DMS 273 (cell line): ENCODE measurements at regions not wholly inside any gene's neighbourhood (a gene's known extent, or its start where the extent isn't known, plus 50 kb on each side); places are given as distances from the start of the nearest gene placed in this dataset.
A peak's percentile ranks its signal among the peaks of the same experiment; 100 is the strongest.

Experiments
- DNase-seq: peaks from one replicate; lab custom pipeline; 2025; ENCODE audit not compliant: unreplicated experiment; lab: John Stamatoyannopoulos, UW

DNA sequence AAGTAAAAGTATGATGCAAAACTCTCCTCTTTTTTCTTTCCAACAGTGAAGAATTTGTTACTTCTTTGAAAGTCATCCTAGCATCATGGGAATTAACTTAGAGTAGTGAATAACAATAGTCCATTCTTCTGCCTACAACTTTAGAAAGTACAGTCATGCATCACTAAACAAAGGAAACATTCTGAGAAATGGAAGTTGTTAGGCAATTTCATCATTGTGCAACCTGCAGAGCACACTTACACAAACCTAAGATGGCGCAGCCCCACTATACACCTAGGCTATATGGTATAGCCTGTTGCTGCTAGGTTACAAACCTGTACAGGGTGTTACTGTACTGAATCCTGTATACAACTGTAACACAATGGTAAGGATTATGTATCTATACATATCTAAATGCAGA is 1209.3 kb upstream of the C9orf72 start:
- DNase-seq: no peak

DNA sequence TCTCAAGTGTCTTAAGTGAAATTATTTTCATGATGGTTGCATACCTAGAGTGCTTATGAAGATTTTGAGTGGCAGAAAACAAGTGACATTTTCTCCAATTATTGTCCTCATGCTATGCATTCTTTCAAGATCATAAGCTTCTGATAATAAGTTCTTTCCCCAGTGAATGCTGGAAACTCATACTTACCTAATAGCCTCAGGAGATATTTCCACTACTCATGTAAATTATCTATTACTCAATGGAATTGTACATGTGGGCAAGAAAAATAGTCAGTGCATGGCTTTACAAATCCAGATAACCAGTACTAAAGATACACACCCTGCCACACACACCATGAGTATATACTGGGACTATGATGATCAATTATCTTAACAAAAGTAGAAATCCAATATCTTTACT is 1219.4 kb upstream of the C9orf72 start:
- DNase-seq: no peak

DNA sequence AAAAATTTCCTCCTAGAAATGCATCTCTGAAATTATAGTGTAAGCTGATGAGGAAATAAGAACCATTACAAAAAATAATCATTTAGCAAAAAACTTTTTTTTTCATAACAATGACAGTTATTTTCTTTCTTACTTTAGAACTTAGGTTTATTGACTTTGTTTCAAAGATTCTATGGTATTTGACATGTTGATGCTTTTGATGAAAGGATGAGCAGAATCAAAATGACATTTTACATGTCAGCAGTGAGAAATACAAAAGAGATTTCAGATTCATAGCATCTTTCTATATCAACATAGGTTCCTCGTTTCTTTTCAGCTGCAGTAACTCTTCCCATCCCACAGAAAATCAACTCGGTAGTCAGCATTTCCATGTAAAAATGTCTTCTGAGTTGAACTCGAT is 1226.6 kb upstream of the C9orf72 start:
- no peak for DNase-seq

DNA sequence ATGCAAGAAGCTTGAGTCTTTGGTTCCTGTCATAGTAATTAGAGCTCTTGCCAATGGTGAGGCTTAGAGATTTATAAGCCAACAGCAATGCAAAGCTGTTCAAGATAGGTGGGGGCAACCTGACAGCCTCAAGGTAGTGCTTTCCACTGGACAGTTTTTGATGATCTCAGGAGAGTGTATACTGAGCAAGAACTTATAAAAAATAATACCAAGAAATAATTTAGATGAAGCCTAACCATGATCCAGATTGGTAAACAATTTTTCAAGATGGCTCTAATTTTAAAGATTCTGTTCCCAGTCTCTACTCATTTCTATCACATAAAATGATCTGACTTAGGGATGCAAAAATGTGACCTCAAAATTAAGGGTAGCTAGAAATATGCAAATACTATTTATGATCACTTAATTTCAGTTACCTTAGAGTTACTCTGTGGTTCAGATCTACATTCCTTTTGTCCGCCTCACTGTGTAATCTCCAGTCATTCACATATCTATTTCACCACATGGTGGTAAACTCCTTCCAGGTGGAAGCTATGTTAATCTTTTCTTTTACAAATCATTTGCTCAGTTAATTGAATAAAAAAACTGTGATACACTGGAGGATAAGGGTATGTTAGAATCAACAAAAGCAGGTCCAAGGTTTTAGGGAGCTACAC is 1228.0 kb upstream of the C9orf72 start:
- DNase-seq: no peak

DNA sequence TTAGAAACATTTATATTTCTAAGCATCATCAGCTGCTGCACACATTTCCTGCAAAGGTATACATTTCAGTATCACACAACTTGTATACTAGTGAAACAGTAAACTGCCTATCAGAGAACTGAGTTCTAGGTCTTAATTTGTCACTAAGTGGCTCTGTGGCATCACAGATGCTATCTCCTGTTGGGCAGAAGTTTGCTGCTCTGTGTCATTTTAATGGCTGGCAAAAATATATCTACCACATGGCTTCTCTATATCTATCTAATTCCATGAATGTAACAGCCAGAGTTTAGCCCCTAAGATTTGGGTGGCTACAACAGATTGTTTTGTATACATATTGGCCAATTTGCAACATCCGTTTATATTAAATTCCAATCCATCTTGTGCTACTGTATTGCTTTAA is 1231.9 kb upstream of the C9orf72 start:
- DNase-seq: no peak

DNA sequence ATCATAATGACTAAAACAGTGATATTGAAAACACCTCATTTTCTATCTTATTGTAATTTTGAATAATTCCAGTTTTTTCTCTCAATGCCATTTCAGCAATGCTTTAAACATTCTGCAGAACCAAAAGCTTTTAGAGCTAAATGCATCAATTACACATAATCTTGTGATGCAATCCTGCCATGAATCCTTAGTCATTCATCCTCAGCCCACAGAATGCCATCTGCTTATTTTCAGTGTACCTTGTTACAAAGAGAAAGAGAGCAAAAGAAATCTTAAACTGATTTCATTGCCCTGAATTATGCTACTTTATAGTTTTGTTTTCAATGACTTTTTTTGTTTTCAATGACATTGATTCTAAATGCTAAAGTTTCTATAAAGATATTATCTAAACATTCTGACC is 1234.8 kb upstream of the C9orf72 start:
- peak; percentile 36 for DNase-seq

DNA sequence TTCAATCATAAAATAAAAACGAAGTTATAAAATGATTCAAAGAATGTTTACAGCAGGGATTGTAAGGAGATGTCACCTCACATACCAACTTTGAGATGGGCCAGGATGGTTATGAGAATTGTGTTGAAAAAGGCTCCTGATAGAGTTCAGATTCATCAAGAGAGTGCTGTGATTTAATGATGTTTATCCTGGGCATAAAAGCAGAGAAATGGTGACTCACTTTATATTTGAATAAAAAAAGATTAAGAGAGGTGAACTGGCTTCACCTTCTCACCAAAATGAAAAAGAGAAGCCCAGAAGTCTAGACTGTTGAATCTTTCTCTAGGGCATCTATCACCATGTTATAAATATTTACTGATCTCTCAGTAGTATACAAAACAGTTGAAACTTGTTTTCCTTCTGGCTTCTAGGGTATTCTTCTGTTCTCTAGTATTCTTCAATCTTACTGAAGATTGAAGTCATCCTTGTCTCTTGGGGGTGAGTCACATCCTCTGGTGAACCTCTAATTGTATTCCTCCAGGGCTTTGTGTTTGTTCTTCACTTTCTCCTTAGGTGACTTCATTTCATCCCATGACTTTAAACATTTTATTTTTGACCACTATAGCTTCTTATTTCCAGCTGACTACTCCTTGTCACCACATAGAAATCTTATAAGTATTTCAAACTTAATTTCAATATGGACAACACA is 1237.3 kb upstream of the C9orf72 start:
- DNase-seq: no peak

DNA sequence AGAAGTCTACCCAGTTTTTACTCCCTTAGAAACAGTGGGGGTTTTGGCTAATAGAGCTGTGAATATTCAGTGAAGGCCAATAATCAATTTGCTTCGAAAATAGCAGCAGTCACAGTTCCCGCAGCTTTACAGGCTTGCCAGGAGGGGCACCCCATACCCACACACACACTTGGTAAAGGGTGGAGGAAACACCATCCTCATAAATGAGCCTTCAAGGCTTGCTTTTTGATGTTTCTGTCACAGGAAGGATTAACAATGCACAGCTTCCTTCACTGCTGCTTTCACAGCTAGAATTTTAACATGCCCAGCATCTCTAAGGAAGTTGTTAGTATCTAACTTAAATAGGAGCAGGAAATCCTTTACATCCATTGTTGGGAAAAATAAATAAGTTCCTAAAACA is 1247.5 kb upstream of the C9orf72 start:
- no peak for DNase-seq

DNA sequence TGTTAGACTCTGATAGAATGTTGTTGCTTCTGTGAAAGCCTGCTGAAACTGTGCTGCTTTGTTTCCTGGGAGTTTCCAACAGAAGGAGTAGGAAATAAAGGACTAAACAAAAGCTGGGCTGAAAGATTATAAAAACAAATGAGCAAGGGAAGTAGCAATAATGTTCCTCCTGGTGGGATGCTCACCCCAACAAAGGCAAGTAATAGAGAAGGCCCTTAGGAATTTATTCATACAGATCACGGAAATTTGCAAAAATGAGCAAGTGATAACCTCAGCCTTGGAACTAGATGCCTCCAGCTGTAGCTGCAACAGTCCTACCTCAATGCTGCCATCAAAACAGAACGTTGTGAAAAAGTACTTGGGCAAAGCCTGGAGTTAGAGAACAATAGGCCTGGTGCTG is 1248.0 kb upstream of the C9orf72 start:
- no peak for DNase-seq

DNA sequence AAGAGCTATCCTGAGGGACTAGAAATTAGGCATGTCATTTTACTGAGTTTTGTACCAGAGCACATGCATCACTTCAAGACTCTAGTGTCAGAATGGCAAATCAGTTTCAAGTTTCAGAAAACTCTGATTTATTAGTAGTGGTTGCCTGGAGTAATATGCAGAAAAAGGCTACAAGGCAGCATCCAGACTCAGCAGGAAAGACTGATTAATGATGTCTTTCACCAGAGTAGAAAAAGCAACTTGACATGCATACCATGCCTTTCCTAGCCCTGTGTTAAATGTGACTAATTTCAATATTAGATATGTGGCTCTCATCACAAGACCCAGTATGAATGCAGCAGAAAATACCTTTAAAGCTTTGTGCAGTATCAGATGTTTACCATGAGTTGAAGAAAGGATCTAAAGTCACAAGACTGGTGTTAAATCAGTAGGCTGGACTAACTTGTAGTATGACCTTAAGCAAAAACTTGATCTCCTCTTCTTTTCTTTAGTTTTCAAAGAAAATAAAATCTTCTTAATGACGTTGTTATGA is 1251.2 kb upstream of the C9orf72 start:
- no peak for DNase-seq

DNA sequence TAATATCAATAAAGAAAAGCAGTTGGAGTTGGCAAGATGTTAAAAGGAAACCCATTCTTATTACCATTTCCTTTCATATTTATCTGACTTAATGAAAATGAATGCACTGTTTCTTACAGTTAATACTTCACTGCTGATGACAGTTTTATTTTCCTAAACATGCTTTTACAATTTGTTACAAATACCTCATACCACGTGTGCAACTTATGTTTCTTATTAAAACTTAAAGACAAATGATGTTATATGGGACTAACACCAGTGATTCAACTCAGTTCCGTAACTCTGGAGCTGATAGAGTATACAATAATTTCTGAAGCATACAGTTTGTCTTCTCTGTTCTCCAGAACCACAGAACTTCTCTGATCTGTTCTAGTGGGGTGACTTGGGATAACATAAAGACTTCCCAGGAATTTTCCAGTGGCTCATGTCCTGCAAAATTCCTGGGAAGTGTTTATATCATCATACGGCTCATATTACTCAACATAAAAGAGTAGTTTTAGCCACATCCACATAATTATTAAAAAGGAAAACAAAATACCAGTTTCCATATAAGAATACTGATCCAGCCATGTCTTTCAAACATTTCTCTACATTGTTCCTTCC is 1259.0 kb upstream of the C9orf72 start:
- DNase-seq: no peak

DNA sequence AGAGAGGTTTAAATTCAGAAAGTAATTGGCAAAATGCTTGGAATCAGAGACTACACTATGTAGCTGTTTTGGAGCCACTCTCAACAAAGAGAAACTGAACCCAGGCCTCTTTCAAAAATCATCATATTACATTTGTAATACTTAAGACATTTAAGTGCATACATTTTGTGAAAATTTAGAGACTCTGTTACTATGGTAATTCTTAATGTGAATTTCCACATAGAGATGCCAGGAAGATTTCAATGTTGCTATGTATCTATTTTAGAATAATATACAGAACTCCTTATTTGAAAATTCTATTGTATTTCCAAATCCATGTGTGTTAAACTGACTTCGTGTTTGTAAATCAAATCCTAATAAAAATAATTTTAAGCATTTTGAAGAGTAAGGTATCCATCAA is 1260.9 kb upstream of the C9orf72 start:
- DNase-seq: no peak

DNA sequence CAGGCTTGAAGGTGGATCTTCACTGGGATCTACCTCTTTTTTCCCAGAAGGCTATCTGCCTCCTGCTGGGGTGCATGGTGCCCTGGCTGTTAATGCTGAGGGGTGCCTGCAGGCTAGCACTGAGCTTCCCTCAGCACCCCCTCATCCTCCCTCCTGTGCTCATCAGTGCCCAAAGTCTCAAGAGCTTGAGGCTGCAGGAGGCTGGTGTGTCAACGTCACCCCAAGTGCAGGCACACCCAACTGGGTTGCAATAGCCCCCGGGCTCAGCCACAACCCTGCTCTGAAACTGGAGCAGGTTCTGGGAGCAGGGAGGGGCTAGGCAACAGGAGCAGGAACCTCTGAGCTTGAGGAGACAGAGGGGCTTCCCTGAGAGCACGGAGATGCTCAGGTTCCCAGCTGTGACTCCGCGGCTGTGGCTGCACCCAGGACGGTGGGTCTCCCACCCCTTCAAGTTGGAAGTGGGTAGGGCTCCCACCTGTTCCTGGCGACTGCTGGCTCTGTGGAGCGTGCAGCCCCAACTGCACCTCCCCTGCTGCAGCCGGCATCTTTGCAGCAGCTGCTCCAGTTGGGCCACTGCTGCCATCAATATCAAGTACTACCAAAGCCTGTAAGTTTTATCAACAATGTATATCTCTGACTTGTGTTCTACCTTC is 1266.6 kb upstream of the C9orf72 start:
- DNase-seq: no peak

DNA sequence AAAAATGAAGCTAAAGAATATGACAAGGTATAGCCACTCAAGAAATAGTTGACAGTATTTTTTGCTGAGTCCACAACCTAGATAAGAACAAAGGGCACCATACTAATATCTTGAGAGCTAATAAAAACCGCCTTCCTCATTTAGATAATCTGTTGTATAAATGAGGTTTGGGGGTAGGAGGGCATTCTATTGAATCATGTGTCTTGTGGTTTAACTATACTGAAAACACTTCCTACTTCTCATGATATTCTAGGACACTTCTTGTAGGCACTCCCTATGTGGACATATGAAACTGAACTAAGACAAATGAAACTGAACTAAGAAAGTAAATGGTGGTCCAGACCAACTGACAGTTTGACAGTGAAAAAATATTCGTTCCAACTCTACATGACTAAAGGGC is 1268.5 kb upstream of the C9orf72 start:
- no peak for DNase-seq

DNA sequence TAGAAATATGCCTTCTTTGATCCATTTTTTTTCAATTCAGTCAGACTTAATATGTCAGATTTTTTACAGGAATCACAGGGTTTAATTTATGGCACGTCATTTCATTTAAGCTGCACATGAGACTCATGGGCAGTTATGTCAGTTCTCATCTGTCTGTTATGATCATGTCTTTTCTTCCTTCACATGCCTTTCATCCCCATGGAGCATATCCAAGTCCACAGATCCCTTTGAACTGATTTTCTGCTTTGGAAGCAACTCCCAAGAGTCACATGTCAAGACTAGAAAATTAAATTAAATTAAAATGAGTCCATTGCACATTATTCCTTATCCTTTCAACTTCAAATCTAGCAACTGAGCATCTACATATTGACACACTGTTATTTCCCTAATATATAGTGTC is 1274.0 kb upstream of the C9orf72 start:
- no peak for DNase-seq

DNA sequence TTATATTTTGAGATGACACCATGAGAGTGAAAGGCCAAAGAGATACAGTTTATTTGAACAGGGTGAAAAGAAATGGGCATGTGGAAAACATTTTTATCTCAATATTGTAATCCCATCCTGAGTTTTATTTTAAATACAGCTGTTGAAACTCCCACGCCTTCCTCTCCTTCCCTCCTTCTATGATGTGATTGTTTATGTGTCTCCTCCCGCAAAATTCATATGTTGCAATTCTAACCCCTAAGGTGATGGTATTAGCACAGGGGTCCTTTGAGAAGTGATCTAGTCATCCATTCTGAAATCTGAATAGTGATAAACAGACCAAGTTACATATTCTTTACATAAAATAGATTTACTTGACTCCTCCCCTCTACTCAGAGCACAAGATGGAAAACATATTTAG is 1275.4 kb upstream of the C9orf72 start:
- DNase-seq: no peak

DNA sequence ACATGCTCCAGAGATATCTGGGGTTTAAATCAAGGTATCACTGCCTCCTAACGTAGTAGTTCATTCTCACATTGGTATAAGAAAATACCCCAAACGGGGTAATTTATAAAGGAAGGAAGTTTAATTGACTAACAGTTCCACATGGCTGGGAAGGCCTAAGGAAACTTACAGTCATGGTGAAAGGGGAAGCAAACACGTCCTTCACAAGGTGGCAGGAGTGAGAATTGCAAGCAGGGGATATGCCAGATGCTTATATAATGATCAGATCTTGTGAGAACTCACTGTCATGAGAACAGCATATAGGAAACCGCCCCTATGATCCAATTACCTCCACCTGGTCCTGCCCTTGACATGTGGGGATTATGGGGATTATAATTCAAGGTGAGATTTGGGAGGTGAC is 1280.2 kb upstream of the C9orf72 start:
- DNase-seq: peak; percentile 4

DNA sequence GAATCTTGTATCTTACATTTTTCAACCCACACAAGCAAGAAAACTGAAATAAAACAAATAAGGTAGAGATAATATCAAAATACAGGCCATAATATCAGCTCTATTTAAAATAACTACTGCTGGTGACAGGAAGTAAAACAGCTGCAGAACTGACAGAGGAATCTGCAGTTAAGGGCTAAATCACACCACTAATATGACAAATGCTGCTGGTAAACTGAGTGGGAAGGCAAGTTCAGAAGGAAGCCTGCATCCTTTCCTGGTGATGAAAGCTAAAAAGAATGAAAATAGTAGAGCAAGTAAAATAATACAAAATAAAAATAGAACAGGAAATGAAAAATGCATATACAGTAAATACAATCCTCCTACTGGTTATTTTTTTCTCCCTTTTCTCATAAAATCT is 1293.7 kb upstream of the C9orf72 start:
- DNase-seq: no peak

DNA sequence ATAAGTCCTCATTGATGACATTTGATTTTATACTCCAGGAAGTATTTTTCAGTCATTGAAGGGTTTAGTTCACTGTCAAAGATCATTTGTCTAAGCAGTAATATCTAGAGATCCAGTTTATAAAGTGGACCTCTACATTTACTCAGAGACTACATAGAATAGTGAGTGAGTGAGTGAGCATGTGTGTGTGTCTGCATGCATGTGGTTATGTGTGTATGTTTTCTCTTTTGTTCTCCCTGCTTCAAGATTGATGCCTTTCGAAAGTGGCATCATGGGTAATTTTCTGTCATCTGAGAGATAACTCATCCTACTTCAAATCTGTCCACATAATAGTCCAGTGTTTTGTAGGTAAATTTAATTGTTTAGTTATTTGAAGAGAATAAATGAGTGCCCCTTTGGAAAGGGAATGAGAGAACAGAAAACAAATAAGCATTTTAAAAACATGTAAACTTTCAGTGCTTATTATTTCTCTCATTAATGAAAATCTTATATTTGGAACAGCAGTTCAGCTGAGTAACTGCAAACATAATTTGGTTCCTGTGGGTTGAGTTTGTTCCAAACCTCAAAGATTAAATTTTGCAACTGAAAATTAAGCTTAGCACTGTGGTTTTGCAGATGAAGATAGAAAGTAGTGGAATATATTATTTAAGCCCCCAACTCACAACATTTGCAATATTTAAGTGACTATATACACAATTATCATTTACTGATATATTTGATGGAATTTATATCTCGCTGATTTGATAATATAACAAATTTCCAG is 1295.1 kb upstream of the C9orf72 start:
- DNase-seq: no peak

DNA sequence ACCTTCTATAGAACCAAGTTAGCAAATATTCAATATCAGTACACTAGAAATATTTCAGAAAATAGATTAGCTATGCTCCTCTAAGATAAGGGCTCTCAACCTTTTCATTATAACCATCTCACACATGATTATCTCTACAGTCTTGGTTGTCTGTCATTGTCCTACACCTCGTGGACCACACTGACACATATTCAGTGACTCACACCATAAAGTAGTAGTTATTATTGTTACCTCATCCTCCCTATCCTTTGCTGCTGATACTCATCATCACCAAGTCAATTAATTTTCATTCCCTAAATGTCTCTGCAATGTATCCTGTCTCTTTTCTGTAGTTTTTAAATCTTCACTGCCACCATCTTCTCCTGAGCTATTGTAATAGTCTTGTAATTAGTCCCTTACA is 1309.2 kb upstream of the C9orf72 start:
- no peak for DNase-seq

DNA sequence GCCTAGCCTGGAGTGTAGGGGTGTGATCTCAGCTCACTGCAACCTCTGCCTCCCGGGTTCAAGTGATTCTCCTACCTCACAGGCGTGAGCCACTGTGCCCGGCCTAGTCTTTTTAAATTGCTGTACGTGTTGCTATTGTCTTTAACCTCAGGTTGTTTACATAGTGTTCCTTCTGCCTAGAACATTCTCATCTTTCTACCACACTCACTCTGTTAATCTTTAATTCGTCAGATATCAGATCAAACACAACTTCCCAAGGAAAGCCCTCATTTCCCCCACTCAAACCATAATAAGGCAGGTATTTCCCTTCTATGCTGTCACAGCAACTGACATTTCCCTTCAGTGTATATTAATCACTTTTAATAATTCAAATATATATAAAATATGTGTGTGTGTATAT is 1310.0 kb upstream of the C9orf72 start:
- no peak for DNase-seq
